ENCODE measurements at regions not wholly inside any gene's neighbourhood (a gene's known extent, or its start where the extent isn't known, plus 50 kb on each side); places are given as distances from the start of the nearest gene placed in this dataset.

- SMC1A ChIA-PET (ENCODE audit: uncharacterized antibody, unreplicated experiment): no interaction called here
- Histone ChIP-seq H3K9me3 (replicated peaks; ENCODE audit: control insufficient read depth, insufficient read depth, low read length) (no peaks in the 10 kb centered on the region), H3K4me2 (ENCODE audit: control insufficient read depth, insufficient read depth) (no peak overlapping the region), H3K4me1 (ENCODE audit: control insufficient read depth, insufficient read depth, low read length) (no peaks in the 10 kb centered on the region), H3K9ac (ENCODE audit: control insufficient read depth, insufficient read depth, low read length) (no peak overlapping the region), H3K27me3 (replicated peaks in 1 of 2; ENCODE audit: control insufficient read depth in 2 of 2, insufficient read depth in 2 of 2, low read length in 1 of 2) (no peaks in the 10 kb centered on the region), H2AFZ (ENCODE audit: control insufficient read depth, low read depth, low read length) (no peak overlapping the region), H3K4me3 (no peak overlapping the region), H3K79me2 (ENCODE audit: control insufficient read depth, insufficient read depth, low read length) (no peaks in the 10 kb centered on the region), H3K27ac (ENCODE audit: control insufficient read depth, insufficient read depth) (no peak overlapping the region), H4K20me1 (ENCODE audit: control insufficient read depth, insufficient read depth) (no peaks in the 10 kb centered on the region), H3K36me3 (ENCODE audit: control insufficient read depth in 2 of 2, insufficient read depth in 2 of 2, low read length in 1 of 2) (no peaks in the 10 kb centered on the region)
- no peak for FAIRE-seq
- in situ Hi-C loops (cut with MboI): no loop called here
- TF ChIP-seq IRF3 (IDR thresholded peaks at IDR 0.05) (no peak), MEF2A (IDR thresholded peaks at IDR 0.05; ENCODE audit: insufficient read depth, low read depth, low read length) (no peak), RAD51 (IDR thresholded peaks at IDR 0.05) (no peak), POU2F2 (IDR thresholded peaks at IDR 0.05; ENCODE audit: borderline replicate concordance, low read depth, low read length) (no peak), SIX5 (IDR thresholded peaks at IDR 0.05; ENCODE audit: low read depth, low read length, severe bottlenecking) (no peak), ZNF24 (IDR thresholded peaks at IDR 0.05) (no peak), TCF12 (IDR thresholded peaks at IDR 0.05; ENCODE audit: low read depth, low read length) (no peak), MAX (IDR thresholded peaks at IDR 0.05; ENCODE audit: low read depth, low read length) (no peak)
- 26% methylated on average over 6 of the region's 6 CpGs for WGBS (ENCODE audit: insufficient coverage, insufficient replicate concordance, low lambda C conversion rate, missing lambda C conversion rate)
- intact Hi-C loops (cut with micrococcal nuclease; ENCODE audit: unreplicated experiment): no loop called here
- RAD21 ChIA-PET (ENCODE audit: unreplicated experiment): no interaction called here
- ATAC-seq: no peak
- BruUV-seq (replicated peaks): no TSS peak
- CTCF ChIA-PET: no interaction called here
- POLR2A ChIA-PET: interaction anchor here (0.6 kb wide), 1 partner anchor 230 kb away, joined by 3 read pairs; no protein-coding TSS in a partner anchor
- DNase-seq (ENCODE audit: low read depth, low spot score): no peak
These were observed 52.3 kb upstream of the SCG2 start for GRCh38 chr2:223654384-223654915.
